Ishikawa (cell line): ENCODE measurements at regions not wholly inside any gene's neighbourhood (a gene's known extent, or its start where the extent isn't known, plus 50 kb on each side); places are given as distances from the start of the nearest gene placed in this dataset.

Source experiments
- CEBPB ChIP-seq: IDR thresholded peaks from 2 replicates; pipeline ENCODE4 v1.6.1; 2012
- CREB1 ChIP-seq: IDR thresholded peaks from 2 replicates; pipeline ENCODE4 v1.6.1; 2012; ENCODE audit warnings: low read depth
- EGR1 ChIP-seq: IDR thresholded peaks from 2 replicates; pipeline ENCODE4 v1.6.1; 2012
- NFIC ChIP-seq: IDR thresholded peaks from 2 replicates; pipeline ENCODE4 v1.6.1; 2012
- REST ChIP-seq: IDR thresholded peaks from 2 replicates; pipeline ENCODE4 v1.6.1; 2012; ENCODE audit warnings: low read depth, mild to moderate bottlenecking
- TEAD4 ChIP-seq: IDR thresholded peaks from 2 replicates; pipeline ENCODE4 v1.6.1; 2012
- ZBTB7A ChIP-seq: IDR thresholded peaks from 2 replicates; pipeline ENCODE4 v1.6.1; 2012; ENCODE audit warnings: low read depth
- TF ChIP-seq, protein P1 (sequence below): IDR thresholded peaks from 2 replicates; pipeline ENCODE4 v1.6.1; 2012
- TF ChIP-seq, protein P2 (sequence below): IDR thresholded peaks from 2 replicates; pipeline ENCODE4 v1.6.1; 2012

DNA sequence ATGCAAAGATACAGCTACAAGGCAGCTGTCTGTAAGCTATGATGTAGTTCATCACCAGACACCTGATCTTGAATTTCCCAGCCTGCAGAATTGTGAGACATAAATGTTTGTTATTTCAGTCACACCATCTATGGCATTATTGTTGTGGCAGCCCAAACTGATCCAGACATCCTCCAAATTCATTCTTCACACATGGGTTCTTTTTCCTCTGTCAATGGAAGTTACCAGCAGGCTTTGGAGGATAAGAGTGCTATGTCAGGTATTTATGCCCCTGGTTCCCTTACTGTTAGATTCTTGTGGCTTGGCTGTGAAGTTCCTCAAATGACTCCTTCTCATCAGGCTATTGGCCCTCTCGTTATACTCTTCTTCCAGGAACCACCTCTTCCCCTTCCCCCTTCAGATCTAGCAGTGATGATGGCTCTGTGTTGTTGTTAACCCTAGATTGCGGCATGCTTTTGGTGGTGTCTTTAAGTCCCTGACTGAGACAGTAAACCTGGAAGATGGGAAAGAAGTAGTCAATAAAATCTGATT, 91.0 kb upstream of the CHMP2B start:
- no peak for TF ChIP-seq CREB1
- TF ChIP-seq, protein P1, sequence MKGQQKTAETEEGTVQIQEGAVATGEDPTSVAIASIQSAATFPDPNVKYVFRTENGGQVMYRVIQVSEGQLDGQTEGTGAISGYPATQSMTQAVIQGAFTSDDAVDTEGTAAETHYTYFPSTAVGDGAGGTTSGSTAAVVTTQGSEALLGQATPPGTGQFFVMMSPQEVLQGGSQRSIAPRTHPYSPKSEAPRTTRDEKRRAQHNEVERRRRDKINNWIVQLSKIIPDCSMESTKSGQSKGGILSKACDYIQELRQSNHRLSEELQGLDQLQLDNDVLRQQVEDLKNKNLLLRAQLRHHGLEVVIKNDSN = no peak
- no peak for TF ChIP-seq REST
- TF ChIP-seq, protein P2, sequence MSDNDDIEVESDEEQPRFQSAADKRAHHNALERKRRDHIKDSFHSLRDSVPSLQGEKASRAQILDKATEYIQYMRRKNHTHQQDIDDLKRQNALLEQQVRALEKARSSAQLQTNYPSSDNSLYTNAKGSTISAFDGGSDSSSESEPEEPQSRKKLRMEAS = no peak
- no peak for TF ChIP-seq ZBTB7A
- no peak for TF ChIP-seq CEBPB
- TF ChIP-seq EGR1 = no peak
- no peak for TF ChIP-seq NFIC
- no peak for TF ChIP-seq TEAD4
